WTC11 (cell line): ENCODE measurements at regions not wholly inside any gene's neighbourhood (a gene's known extent, or its start where the extent isn't known, plus 50 kb on each side); places are given as distances from the start of the nearest gene placed in this dataset.

Source experiments
- ATAC-seq: fragments of 200-7000 bp; cut with Tn5 transposase; 2 replicates; pipeline ENCODE4 v1.10.0; 2021; ENCODE audit warnings: mild to moderate bottlenecking, moderate library complexity
- CTCF ChIA-PET: fragments of 300-600 bp; sonication (Branson Sonifier 250); formaldehyde crosslinking; loops from one replicate; lab custom pipeline; 2021; ENCODE audit warnings: antibody characterized with exemption; lab: Charles Lee
- POLR2A ChIA-PET: fragments of 350-600 bp; sonication (Branson Sonifier 250); formaldehyde crosslinking; loops from one replicate; lab custom pipeline; 2021; ENCODE audit warnings: antibody characterized with exemption; lab: Charles Lee
- DNase-seq: peaks from one replicate; pipeline ENCODE4 v3.0.0; 2021; ENCODE audit warnings: low spot score
- H3K27ac Mint-ChIP-seq: 2 replicates; pipeline ENCODE4 v1.8.0; 2021; ENCODE audit warnings: mixed read lengths
- H3K27me3 Mint-ChIP-seq: 2 replicates; pipeline ENCODE4 v1.8.0; 2021; ENCODE audit warnings: low read depth, mild to moderate bottlenecking, moderate library complexity, mixed read lengths
- H3K36me3 Mint-ChIP-seq: 2 replicates; pipeline ENCODE4 v1.8.0; 2021; ENCODE audit warnings: mixed read lengths
- H3K4me1 Mint-ChIP-seq: 2 replicates; pipeline ENCODE4 v1.8.0; 2022; ENCODE audit warnings: mixed read lengths
- H3K4me3 Mint-ChIP-seq: 2 replicates; pipeline ENCODE4 v1.8.0; 2021; ENCODE audit warnings: mild to moderate bottlenecking, moderate library complexity, mixed read lengths
- H3K9me3 Mint-ChIP-seq: 2 replicates; pipeline ENCODE4 v1.8.0; 2021; ENCODE audit warnings: mixed read lengths
- ATF1 ChIP-seq: sonication (generic); formaldehyde crosslinking; IDR thresholded peaks from 2 replicates; pipeline ENCODE4 v1.8.1; 2023; ENCODE audit warnings: mild to moderate bottlenecking, moderate library complexity, missing genetic modification reagents
- ATF2 ChIP-seq: sonication (generic); formaldehyde crosslinking; IDR thresholded peaks from 2 replicates; pipeline ENCODE4 v1.8.1; 2022; ENCODE audit warnings: low read depth, missing genetic modification reagents, borderline replicate concordance
- CREB1 ChIP-seq: sonication (generic); formaldehyde crosslinking; IDR thresholded peaks from 2 replicates; pipeline ENCODE4 v1.8.0; 2023; ENCODE audit warnings: mild to moderate bottlenecking, missing genetic modification reagents
- ERG ChIP-seq: fragments of 250-450 bp; sonication (Bioruptor Pico); IDR thresholded peaks from 2 replicates; pipeline ENCODE4 v1.8.0; 2021; ENCODE audit warnings: mild to moderate bottlenecking
- FOXJ3 ChIP-seq: sonication (generic); formaldehyde crosslinking; IDR thresholded peaks from 2 replicates; pipeline ENCODE4 v1.9.0; 2021; ENCODE audit warnings: missing genetic modification reagents, mild to moderate bottlenecking, borderline replicate concordance
- FOXP1 ChIP-seq: sonication (generic); formaldehyde crosslinking; IDR thresholded peaks from 2 replicates; pipeline ENCODE4 v1.8.0; 2022; ENCODE audit warnings: missing genetic modification reagents, mild to moderate bottlenecking, moderate library complexity, borderline replicate concordance
- GABPB1 ChIP-seq: sonication (generic); formaldehyde crosslinking; IDR thresholded peaks from 2 replicates; pipeline ENCODE4 v1.8.1; 2023; ENCODE audit warnings: mild to moderate bottlenecking, missing genetic modification reagents
- HMGA2 ChIP-seq: fragments of 250-450 bp; sonication (Bioruptor Pico); IDR thresholded peaks from 2 replicates; pipeline ENCODE4 v1.4.0; 2021; ENCODE audit warnings: mild to moderate bottlenecking, moderate library complexity
- MAX ChIP-seq: sonication (generic); formaldehyde crosslinking; IDR thresholded peaks from 2 replicates; pipeline ENCODE4 v1.8.0; 2022; ENCODE audit warnings: mild to moderate bottlenecking, missing genetic modification reagents
- NR2C2 ChIP-seq: sonication (generic); formaldehyde crosslinking; IDR thresholded peaks from 2 replicates; pipeline ENCODE4 v1.8.0; 2022; ENCODE audit warnings: mild to moderate bottlenecking, missing genetic modification reagents
- NR3C1 ChIP-seq: sonication (generic); formaldehyde crosslinking; conservative IDR thresholded peaks from 2 replicates; pipeline ENCODE4 v1.8.1; 2023; ENCODE audit warnings: low read depth, mild to moderate bottlenecking, missing genetic modification reagents
- OVOL2 ChIP-seq: fragments of 250-450 bp; sonication (Bioruptor Pico); IDR thresholded peaks from 2 replicates; pipeline ENCODE4 v1.9.0; 2021; ENCODE audit warnings: mild to moderate bottlenecking, borderline replicate concordance
- TCF7 ChIP-seq: sonication (generic); formaldehyde crosslinking; IDR thresholded peaks from 2 replicates; pipeline ENCODE4 v1.8.0; 2022; ENCODE audit warnings: mild to moderate bottlenecking, low read depth, missing genetic modification reagents, moderate library complexity
- ZNF317 ChIP-seq: sonication (generic); formaldehyde crosslinking; IDR thresholded peaks from 2 replicates; pipeline ENCODE4 v1.8.1; 2023; ENCODE audit warnings: low read depth, mild to moderate bottlenecking, moderate library complexity, missing genetic modification reagents, borderline replicate concordance
- ZNF396 ChIP-seq: fragments of 250-450 bp; sonication (Bioruptor Pico); IDR thresholded peaks from 2 replicates; pipeline ENCODE4 v1.8.0; 2021; ENCODE audit warnings: mild to moderate bottlenecking, moderate library complexity, borderline replicate concordance
- ZNF416 ChIP-seq: fragments of 250-450 bp; sonication (Bioruptor Pico); IDR thresholded peaks from 2 replicates; pipeline ENCODE4 v1.9.0; 2021; ENCODE audit warnings: mild to moderate bottlenecking, inconsistent platforms
- ZNF512 ChIP-seq: sonication (generic); formaldehyde crosslinking; IDR thresholded peaks from 2 replicates; pipeline ENCODE4 v1.8.1; 2022; ENCODE audit warnings: missing genetic modification reagents, borderline replicate concordance
- ZSCAN18 ChIP-seq: fragments of 250-450 bp; sonication (Bioruptor Pico); IDR thresholded peaks from 2 replicates; pipeline ENCODE4 v2.1.2; 2022; ENCODE audit warnings: mild to moderate bottlenecking, moderate library complexity
- TF ChIP-seq, protein P1 (sequence below): sonication (generic); formaldehyde crosslinking; IDR thresholded peaks from 2 replicates; pipeline ENCODE4 v1.8.1; 2023; ENCODE audit warnings: mild to moderate bottlenecking, missing genetic modification reagents
- TF ChIP-seq, protein P2 (sequence below): sonication (generic); formaldehyde crosslinking; IDR thresholded peaks from 2 replicates; pipeline ENCODE4 v1.8.1; 2023; ENCODE audit warnings: mild to moderate bottlenecking, missing genetic modification reagents

GRCh38 chr1:79875187-79875586 is 868.7 kb upstream of the ADGRL4 start:
- CTCF ChIA-PET, result no interaction called here
- H3K9me3 Mint-ChIP-seq, result peaks cover 40% of the 10 kb centered on the region
- ATAC-seq, result no peak
- DNase-seq, result no peak
- no peaks in the 10 kb centered on the region for H3K27me3 Mint-ChIP-seq
- no peaks in the 10 kb centered on the region for H3K4me1 Mint-ChIP-seq
- no peak overlapping the region for H3K4me3 Mint-ChIP-seq
- no peak overlapping the region for H3K27ac Mint-ChIP-seq
- TF ChIP-seq CREB1 (no peak), ZNF512 (no peak), TCF7 (CRISPR knock-in tag) (no peak), ZNF317 (CRISPR knock-in tag) (no peak), ATF2 (CRISPR knock-in tag) (no peak), GABPB1 (CRISPR knock-in tag) (no peak), NR3C1 (CRISPR knock-in tag) (no peak), ATF1 (CRISPR knock-in tag) (no peak), MAX (CRISPR knock-in tag) (no peak), ZNF396 (CRISPR knock-in tag) (no peak), ZNF416 (CRISPR knock-in tag) (no peak), ERG (no peak), FOXJ3 (CRISPR knock-in tag) (no peak), FOXP1 (CRISPR knock-in tag) (no peak), NR2C2 (CRISPR knock-in tag) (no peak), HMGA2 (CRISPR knock-in tag) (no peak), OVOL2 (CRISPR knock-in tag) (no peak), ZSCAN18 (CRISPR knock-in tag) (no peak)
- TF ChIP-seq, protein P1, sequence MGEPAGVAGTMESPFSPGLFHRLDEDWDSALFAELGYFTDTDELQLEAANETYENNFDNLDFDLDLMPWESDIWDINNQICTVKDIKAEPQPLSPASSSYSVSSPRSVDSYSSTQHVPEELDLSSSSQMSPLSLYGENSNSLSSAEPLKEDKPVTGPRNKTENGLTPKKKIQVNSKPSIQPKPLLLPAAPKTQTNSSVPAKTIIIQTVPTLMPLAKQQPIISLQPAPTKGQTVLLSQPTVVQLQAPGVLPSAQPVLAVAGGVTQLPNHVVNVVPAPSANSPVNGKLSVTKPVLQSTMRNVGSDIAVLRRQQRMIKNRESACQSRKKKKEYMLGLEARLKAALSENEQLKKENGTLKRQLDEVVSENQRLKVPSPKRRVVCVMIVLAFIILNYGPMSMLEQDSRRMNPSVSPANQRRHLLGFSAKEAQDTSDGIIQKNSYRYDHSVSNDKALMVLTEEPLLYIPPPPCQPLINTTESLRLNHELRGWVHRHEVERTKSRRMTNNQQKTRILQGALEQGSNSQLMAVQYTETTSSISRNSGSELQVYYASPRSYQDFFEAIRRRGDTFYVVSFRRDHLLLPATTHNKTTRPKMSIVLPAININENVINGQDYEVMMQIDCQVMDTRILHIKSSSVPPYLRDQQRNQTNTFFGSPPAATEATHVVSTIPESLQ, result no peak
- TF ChIP-seq, protein P2, sequence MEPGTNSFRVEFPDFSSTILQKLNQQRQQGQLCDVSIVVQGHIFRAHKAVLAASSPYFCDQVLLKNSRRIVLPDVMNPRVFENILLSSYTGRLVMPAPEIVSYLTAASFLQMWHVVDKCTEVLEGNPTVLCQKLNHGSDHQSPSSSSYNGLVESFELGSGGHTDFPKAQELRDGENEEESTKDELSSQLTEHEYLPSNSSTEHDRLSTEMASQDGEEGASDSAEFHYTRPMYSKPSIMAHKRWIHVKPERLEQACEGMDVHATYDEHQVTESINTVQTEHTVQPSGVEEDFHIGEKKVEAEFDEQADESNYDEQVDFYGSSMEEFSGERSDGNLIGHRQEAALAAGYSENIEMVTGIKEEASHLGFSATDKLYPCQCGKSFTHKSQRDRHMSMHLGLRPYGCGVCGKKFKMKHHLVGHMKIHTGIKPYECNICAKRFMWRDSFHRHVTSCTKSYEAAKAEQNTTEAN (CRISPR knock-in tag), result no peak
- TF ChIP-seq, all 79 proteins: peak for 0
- POLR2A ChIA-PET, result no interaction called here
- peaks cover 30% of the 10 kb centered on the region for H3K36me3 Mint-ChIP-seq
